HepG2 (cell line): ENCODE measurements at regions not wholly inside any gene's neighbourhood (a gene's known extent, or its start where the extent isn't known, plus 50 kb on each side); places are given as distances from the start of the nearest gene placed in this dataset.

Experiments
- ATF7 ChIP-seq, 2 experiments: fragments of 450-650 bp in 1 of 2; sonication (generic) in 1 of 2; formaldehyde crosslinking in 1 of 2; IDR thresholded peaks; 2 replicates each; pipeline versions ENCODE4 v1.4.0 to v1.6.1; 2016 to 2020; ENCODE audit warnings: antibody characterized with exemption in 1 of 2, mild to moderate bottlenecking in 1 of 2, missing genetic modification reagents in 1 of 2
- CCAR2 ChIP-seq: fragments of 200-400 bp; formaldehyde crosslinking; optimal IDR thresholded peaks from 2 replicates; pipeline ENCODE3; 2018; ENCODE audit warnings: low read depth, mild to moderate bottlenecking, low read length, moderate library complexity
- CSRNP2 ChIP-seq: sonication (generic); formaldehyde crosslinking; conservative IDR thresholded peaks from 2 replicates; pipeline ENCODE4 v1.8.0; 2022; ENCODE audit warnings: low read depth, missing genetic modification reagents
- ETV6 ChIP-seq: sonication (generic); formaldehyde crosslinking; conservative IDR thresholded peaks from 2 replicates; pipeline ENCODE4 v1.4.0; 2020; ENCODE audit warnings: missing genetic modification reagents
- IRF2 ChIP-seq: IDR thresholded peaks from 2 replicates; pipeline ENCODE4 v1.6.1; 2018; ENCODE audit warnings: missing genetic modification reagents, missing compliant biosample characterization
- KLF15 ChIP-seq: sonication (generic); formaldehyde crosslinking; IDR thresholded peaks from 2 replicates; pipeline ENCODE4 v1.8.1; 2023; ENCODE audit warnings: borderline replicate concordance, mild to moderate bottlenecking, inconsistent platforms, missing genetic modification reagents, mixed read lengths
- KLF16 ChIP-seq, 2 experiments: sonication (generic) in 1 of 2; formaldehyde crosslinking in 1 of 2; IDR thresholded peaks; 2 replicates each; pipeline versions ENCODE4 v1.6.1 to v1.8.0; 2016 to 2023; ENCODE audit warnings: missing genetic modification reagents in 2 of 2, missing compliant biosample characterization in 1 of 2
- POLR2AphosphoS5 ChIP-seq: IDR thresholded peaks from 2 replicates; pipeline ENCODE4 v1.6.1; 2012; ENCODE audit warnings: low read depth, low read length
- RAD21 ChIP-seq: fragments of 450-650 bp; formaldehyde crosslinking; IDR thresholded peaks from 2 replicates; pipeline ENCODE4 v1.5.0; 2020; ENCODE audit warnings: mild to moderate bottlenecking
- TF ChIP-seq, protein P1 (sequence below): sonication (generic); formaldehyde crosslinking; IDR thresholded peaks from 2 replicates; pipeline ENCODE4 v1.4.0; 2020; ENCODE audit warnings: missing genetic modification reagents
- TF ChIP-seq, protein P2 (sequence below): sonication (generic); formaldehyde crosslinking; IDR thresholded peaks from 2 replicates; pipeline ENCODE4 v1.5.0; 2020; ENCODE audit warnings: mild to moderate bottlenecking, missing genetic modification reagents, moderate library complexity
- TF ChIP-seq, protein P3 (sequence below): sonication (generic); formaldehyde crosslinking; conservative IDR thresholded peaks from 2 replicates; pipeline ENCODE4 v1.8.0; 2022; ENCODE audit warnings: missing genetic modification reagents

GRCh38 chr6:21395121-21395520 is 198.4 kb upstream of the SOX4 start:
- no peak for TF ChIP-seq POLR2AphosphoS5
- TF ChIP-seq, protein P1, sequence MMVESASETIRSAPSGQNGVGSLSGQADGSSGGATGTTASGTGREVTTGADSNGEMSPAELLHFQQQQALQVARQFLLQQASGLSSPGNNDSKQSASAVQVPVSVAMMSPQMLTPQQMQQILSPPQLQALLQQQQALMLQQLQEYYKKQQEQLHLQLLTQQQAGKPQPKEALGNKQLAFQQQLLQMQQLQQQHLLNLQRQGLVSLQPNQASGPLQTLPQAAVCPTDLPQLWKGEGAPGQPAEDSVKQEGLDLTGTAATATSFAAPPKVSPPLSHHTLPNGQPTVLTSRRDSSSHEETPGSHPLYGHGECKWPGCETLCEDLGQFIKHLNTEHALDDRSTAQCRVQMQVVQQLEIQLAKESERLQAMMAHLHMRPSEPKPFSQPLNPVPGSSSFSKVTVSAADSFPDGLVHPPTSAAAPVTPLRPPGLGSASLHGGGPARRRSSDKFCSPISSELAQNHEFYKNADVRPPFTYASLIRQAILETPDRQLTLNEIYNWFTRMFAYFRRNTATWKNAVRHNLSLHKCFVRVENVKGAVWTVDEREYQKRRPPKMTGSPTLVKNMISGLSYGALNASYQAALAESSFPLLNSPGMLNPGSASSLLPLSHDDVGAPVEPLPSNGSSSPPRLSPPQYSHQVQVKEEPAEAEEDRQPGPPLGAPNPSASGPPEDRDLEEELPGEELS (CRISPR knock-in tag), result no peak
- no peak for TF ChIP-seq KLF15 (CRISPR knock-in tag)
- TF ChIP-seq IRF2 (CRISPR knock-in tag), result no peak
- no peak for TF ChIP-seq CCAR2
- TF ChIP-seq, protein P2, sequence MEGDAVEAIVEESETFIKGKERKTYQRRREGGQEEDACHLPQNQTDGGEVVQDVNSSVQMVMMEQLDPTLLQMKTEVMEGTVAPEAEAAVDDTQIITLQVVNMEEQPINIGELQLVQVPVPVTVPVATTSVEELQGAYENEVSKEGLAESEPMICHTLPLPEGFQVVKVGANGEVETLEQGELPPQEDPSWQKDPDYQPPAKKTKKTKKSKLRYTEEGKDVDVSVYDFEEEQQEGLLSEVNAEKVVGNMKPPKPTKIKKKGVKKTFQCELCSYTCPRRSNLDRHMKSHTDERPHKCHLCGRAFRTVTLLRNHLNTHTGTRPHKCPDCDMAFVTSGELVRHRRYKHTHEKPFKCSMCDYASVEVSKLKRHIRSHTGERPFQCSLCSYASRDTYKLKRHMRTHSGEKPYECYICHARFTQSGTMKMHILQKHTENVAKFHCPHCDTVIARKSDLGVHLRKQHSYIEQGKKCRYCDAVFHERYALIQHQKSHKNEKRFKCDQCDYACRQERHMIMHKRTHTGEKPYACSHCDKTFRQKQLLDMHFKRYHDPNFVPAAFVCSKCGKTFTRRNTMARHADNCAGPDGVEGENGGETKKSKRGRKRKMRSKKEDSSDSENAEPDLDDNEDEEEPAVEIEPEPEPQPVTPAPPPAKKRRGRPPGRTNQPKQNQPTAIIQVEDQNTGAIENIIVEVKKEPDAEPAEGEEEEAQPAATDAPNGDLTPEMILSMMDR (CRISPR knock-in tag), result no peak
- TF ChIP-seq ATF7 (IDR thresholded peaks at IDR 0.05), result no peak
- TF ChIP-seq ATF7 (CRISPR knock-in tag; IDR thresholded peaks at IDR 0.05), result no peak
- TF ChIP-seq, protein P3, sequence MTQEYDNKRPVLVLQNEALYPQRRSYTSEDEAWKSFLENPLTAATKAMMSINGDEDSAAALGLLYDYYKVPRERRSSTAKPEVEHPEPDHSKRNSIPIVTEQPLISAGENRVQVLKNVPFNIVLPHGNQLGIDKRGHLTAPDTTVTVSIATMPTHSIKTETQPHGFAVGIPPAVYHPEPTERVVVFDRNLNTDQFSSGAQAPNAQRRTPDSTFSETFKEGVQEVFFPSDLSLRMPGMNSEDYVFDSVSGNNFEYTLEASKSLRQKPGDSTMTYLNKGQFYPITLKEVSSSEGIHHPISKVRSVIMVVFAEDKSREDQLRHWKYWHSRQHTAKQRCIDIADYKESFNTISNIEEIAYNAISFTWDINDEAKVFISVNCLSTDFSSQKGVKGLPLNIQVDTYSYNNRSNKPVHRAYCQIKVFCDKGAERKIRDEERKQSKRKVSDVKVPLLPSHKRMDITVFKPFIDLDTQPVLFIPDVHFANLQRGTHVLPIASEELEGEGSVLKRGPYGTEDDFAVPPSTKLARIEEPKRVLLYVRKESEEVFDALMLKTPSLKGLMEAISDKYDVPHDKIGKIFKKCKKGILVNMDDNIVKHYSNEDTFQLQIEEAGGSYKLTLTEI, result no peak
- TF ChIP-seq CSRNP2 (CRISPR knock-in tag), result no peak
- TF ChIP-seq ETV6, result no peak
- TF ChIP-seq RAD21 (CRISPR knock-in tag), result no peak
- no peak for TF ChIP-seq KLF16 (CRISPR knock-in tag; IDR thresholded peaks at IDR 0.05)
